ENCODE measurements at regions not wholly inside any gene's neighbourhood (a gene's known extent, or its start where the extent isn't known, plus 50 kb on each side); places are given as distances from the start of the nearest gene placed in this dataset.

GRCh38 chr9:135324329-135324728 lies 155.3 kb upstream of the PPP1R26 start:
- TF ChIP-seq CTCF (IDR thresholded peaks at IDR 0.05) = no peak
- TF ChIP-seq POLR2AphosphoS5 (IDR thresholded peaks at IDR 0.05; ENCODE audit: low read depth, low read length) = no peak
- TF ChIP-seq SIN3A (IDR thresholded peaks at IDR 0.05; ENCODE audit: borderline replicate concordance, insufficient read depth, low read depth, low read length) = no peak
- TF ChIP-seq, protein P1, sequence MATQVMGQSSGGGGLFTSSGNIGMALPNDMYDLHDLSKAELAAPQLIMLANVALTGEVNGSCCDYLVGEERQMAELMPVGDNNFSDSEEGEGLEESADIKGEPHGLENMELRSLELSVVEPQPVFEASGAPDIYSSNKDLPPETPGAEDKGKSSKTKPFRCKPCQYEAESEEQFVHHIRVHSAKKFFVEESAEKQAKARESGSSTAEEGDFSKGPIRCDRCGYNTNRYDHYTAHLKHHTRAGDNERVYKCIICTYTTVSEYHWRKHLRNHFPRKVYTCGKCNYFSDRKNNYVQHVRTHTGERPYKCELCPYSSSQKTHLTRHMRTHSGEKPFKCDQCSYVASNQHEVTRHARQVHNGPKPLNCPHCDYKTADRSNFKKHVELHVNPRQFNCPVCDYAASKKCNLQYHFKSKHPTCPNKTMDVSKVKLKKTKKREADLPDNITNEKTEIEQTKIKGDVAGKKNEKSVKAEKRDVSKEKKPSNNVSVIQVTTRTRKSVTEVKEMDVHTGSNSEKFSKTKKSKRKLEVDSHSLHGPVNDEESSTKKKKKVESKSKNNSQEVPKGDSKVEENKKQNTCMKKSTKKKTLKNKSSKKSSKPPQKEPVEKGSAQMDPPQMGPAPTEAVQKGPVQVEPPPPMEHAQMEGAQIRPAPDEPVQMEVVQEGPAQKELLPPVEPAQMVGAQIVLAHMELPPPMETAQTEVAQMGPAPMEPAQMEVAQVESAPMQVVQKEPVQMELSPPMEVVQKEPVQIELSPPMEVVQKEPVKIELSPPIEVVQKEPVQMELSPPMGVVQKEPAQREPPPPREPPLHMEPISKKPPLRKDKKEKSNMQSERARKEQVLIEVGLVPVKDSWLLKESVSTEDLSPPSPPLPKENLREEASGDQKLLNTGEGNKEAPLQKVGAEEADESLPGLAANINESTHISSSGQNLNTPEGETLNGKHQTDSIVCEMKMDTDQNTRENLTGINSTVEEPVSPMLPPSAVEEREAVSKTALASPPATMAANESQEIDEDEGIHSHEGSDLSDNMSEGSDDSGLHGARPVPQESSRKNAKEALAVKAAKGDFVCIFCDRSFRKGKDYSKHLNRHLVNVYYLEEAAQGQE (IDR thresholded peaks at IDR 0.05; ENCODE audit: insufficient read depth in 1 of 2, low read depth in 2 of 2, low read length in 1 of 2) = no peak
